T-helper 2 cell treated with Interferon-gamma antibody and Interleukin-4, amounts not matched to agents 100 ng/mL and 5 ng/mL, for 36 hours (primary cell): ENCODE measurements at regions not wholly inside any gene's neighbourhood (a gene's known extent, or its start where the extent isn't known, plus 50 kb on each side); places are given as distances from the start of the nearest gene placed in this dataset.
"Not testable (repeated sequence)": the region's sequence is repeated elsewhere in the genome, so short reads cannot be mapped to it uniquely, and the experiment has no call there.

Experiments
- intact Hi-C: fragments of 100-400 bp; cut with micrococcal nuclease; formaldehyde crosslinking; loops from one replicate; pipeline ENCODE4 v1.15.1; 2023

- intact Hi-C loops: no loop called here
Measured at GRCh38 chr2:88396209-88396608, 56.3 kb downstream of the FOXI3 start.

GRCh38 chr2:88377641-88377991 is 74.9 kb downstream of the FOXI3 start:
- intact Hi-C loops: no loop called here

GRCh38 chr2:88372042-88372441 is 80.5 kb downstream of the FOXI3 start:
- intact Hi-C loops: no loop called here

GRCh38 chr2:88365408-88365807 is 87.1 kb downstream of the FOXI3 start:
- intact Hi-C loops: not testable (repeated sequence)

GRCh38 chr2:88355486-88355885 is 97.0 kb downstream of the FOXI3 start:
- intact Hi-C loops: no loop called here

- intact Hi-C loops: no loop called here
Measured at GRCh38 chr2:88351249-88351601, 101.3 kb downstream of the FOXI3 start.

- intact Hi-C loops: no loop called here
Measured at GRCh38 chr2:88350331-88351248, 101.9 kb downstream of the FOXI3 start.

- intact Hi-C loops: no loop called here
Measured at GRCh38 chr2:88345842-88346241, 106.7 kb downstream of the FOXI3 start.

GRCh38 chr2:88342749-88343148 is 109.7 kb downstream of the FOXI3 start:
- intact Hi-C loops: no loop called here

- intact Hi-C loops: no loop called here
Measured at GRCh38 chr2:88334418-88334817, 118.1 kb downstream of the FOXI3 start.

- intact Hi-C loops: no loop called here
Measured at GRCh38 chr2:88331239-88331638, 121.3 kb downstream of the FOXI3 start.

GRCh38 chr2:88329815-88330603 is 122.5 kb downstream of the FOXI3 start:
- intact Hi-C loops: no loop called here

- intact Hi-C loops: no loop called here
Measured at GRCh38 chr2:88321449-88322248, 130.8 kb downstream of the FOXI3 start.

GRCh38 chr2:88320076-88320773 is 132.3 kb downstream of the FOXI3 start:
- intact Hi-C loops: no loop called here

- intact Hi-C loops: no loop called here
Measured at GRCh38 chr2:88318956-88319330, 133.6 kb downstream of the FOXI3 start.

- intact Hi-C loops: no loop called here
Measured at GRCh38 chr2:88318071-88318955, 134.2 kb downstream of the FOXI3 start.

GRCh38 chr2:88310787-88311186 is 140.6 kb downstream of the THNSL2 start:
- intact Hi-C loops: no loop called here

- intact Hi-C loops: loop anchor here (5.0 kb wide), 1 partner anchor 116 kb away; no protein-coding TSS in a partner anchor
Measured at GRCh38 chr2:88307817-88308216, 137.7 kb downstream of the THNSL2 start.

GRCh38 chr2:88303865-88304264 is 133.7 kb downstream of the THNSL2 start:
- intact Hi-C loops: no loop called here

GRCh38 chr2:88296247-88296646 is 126.1 kb downstream of the THNSL2 start:
- intact Hi-C loops: no loop called here
